Adipocyte (in vitro differentiated cells): ENCODE measurements at regions not wholly inside any gene's neighbourhood (a gene's known extent, or its start where the extent isn't known, plus 50 kb on each side); places are given as distances from the start of the nearest gene placed in this dataset.
A peak's percentile ranks its signal among the peaks of the same experiment; 100 is the strongest.
"Not testable (repeated sequence)": the region's sequence is repeated elsewhere in the genome, so short reads cannot be mapped to it uniquely, and the experiment has no call there.

Source experiments
- DNase-seq: peaks from one replicate; pipeline ENCODE4 v3.0.0-alpha.2; 2015; ENCODE audit warnings: low read depth
- H3K27me3 ChIP-seq: replicated peaks from 2 replicates; pipeline ENCODE4 v1.7.0; 2013; ENCODE audit warnings: mild to moderate bottlenecking, low read length, moderate library complexity; ENCODE audit not compliant: control insufficient read depth, insufficient read depth
- H3K36me3 ChIP-seq: 2 replicates; pipeline ENCODE4 v1.7.0; 2013; ENCODE audit warnings: low read length, mild to moderate bottlenecking, moderate library complexity; ENCODE audit not compliant: control insufficient read depth, insufficient read depth, severe bottlenecking
- H3K4me1 ChIP-seq: 2 replicates; pipeline ENCODE4 v1.7.0; 2013; ENCODE audit warnings: mild to moderate bottlenecking, low read length, moderate library complexity; ENCODE audit not compliant: control insufficient read depth, insufficient read depth
- H3K4me3 ChIP-seq: 2 replicates; pipeline ENCODE4 v1.7.0; 2013; ENCODE audit warnings: mild to moderate bottlenecking, low read length, moderate library complexity
- H3K9ac ChIP-seq: 2 replicates; pipeline ENCODE4 v1.7.0; 2013; ENCODE audit warnings: mild to moderate bottlenecking, low read length, moderate library complexity
- H3K9me3 ChIP-seq: 2 replicates; pipeline ENCODE4 v1.7.0; 2013; ENCODE audit warnings: mild to moderate bottlenecking, low read length, moderate library complexity; ENCODE audit not compliant: control insufficient read depth

DNA sequence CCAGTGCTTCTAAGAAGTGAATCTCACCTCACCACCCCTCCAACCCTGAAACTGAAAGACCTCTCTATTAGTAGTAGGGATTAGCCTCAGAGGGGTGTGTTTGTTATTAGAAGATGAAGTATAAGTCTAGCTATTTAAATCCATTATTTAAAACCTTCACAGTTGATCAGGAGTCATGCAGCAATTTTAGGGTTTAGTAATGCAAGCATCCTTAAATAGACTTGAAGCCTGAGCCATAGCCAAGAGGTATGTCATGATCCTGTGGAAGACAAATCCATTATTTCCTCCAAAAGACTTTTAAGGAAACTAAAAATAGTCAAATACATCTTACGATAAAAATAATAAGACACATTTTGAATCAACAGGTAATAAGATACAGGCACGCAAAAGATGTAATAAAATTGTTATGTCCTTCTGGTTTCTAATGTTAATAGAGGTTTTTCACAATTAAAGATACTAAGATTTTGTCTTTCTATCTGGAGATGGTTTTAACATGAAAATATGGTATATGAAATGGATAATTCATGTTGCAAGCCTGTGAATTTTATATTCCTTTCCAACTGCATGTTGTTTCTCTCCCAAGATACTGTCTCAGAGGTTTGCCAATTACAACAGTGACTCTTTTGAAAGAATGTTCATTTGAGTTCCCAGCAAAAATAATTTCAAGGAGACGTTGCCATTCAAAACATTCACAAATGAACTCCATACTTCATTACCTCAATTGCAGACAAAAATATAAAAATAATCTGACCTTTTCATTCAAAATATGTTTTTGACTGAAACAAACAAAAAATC is 68.0 kb downstream of the LUZP4 start:
- peaks cover 29% of the 10 kb centered on the region for H3K4me1 ChIP-seq
- no peak overlapping the region for H3K9ac ChIP-seq
- H3K4me3 ChIP-seq: no peak overlapping the region
- H3K9me3 ChIP-seq: peaks cover 4% of the 10 kb centered on the region
- peak; percentile 32 for DNase-seq
- H3K27me3 ChIP-seq: peaks cover 21% of the 10 kb centered on the region
- no peaks in the 10 kb centered on the region for H3K36me3 ChIP-seq

DNA sequence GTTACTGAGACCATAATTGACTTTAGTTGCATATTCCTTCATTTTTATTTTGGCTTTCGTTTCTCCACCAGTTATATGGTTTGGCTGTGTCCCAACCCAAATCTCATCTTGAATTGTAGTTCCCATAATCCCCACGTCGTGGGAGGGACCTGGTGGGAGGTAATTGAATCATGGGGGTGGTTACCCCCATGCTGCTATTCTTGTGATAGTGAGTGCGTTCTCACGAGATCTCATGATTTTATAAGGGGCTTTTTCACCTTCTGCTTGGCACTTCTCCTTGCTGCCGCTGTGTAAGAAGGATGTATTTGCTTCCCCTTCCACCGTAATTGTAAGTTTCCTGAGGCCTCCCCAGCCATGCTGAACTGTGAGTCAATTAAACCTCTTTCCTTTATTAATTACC is 70.0 kb downstream of the LUZP4 start:
- not testable (repeated sequence) for DNase-seq, H3K9me3 ChIP-seq, H3K4me3 ChIP-seq, H3K9ac ChIP-seq, H3K36me3 ChIP-seq
- Histone ChIP-seq H3K4me1 (peaks cover 29% of the 10 kb centered on the region), H3K27me3 (peaks cover 23% of the 10 kb centered on the region)

DNA sequence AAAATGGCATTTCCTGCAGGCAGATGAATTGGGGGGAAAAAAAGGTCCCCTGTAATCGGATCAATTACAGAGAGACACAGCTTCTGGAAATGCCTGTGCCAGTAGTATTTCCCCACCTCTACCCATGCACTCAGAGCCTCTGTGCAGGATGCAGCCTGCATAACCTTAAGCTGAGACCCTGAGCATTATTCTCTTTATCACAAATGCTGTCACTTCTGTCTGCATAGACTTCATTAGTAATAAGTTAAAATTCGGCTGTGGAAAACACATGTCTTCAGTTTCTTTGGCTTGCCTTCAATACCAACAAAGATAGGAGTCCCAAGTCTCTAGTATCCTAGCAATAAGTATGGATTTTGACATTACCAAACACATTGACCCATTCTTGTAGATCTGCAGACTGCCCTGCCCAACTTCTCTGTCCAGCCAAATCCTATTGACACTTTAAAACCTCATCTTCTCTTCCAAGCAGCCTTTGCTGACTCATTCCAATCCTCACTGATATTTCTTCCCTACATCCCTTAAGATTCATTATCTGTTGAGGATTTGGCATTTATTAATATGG is 70.8 kb downstream of the LUZP4 start:
- Histone ChIP-seq H3K36me3 (no peaks in the 10 kb centered on the region), H3K27me3 (peaks cover 20% of the 10 kb centered on the region), H3K9me3 (peaks cover 4% of the 10 kb centered on the region), H3K4me1 (peaks cover 29% of the 10 kb centered on the region), H3K4me3 (no peak overlapping the region), H3K9ac (no peak overlapping the region)
- DNase-seq: no peak

DNA sequence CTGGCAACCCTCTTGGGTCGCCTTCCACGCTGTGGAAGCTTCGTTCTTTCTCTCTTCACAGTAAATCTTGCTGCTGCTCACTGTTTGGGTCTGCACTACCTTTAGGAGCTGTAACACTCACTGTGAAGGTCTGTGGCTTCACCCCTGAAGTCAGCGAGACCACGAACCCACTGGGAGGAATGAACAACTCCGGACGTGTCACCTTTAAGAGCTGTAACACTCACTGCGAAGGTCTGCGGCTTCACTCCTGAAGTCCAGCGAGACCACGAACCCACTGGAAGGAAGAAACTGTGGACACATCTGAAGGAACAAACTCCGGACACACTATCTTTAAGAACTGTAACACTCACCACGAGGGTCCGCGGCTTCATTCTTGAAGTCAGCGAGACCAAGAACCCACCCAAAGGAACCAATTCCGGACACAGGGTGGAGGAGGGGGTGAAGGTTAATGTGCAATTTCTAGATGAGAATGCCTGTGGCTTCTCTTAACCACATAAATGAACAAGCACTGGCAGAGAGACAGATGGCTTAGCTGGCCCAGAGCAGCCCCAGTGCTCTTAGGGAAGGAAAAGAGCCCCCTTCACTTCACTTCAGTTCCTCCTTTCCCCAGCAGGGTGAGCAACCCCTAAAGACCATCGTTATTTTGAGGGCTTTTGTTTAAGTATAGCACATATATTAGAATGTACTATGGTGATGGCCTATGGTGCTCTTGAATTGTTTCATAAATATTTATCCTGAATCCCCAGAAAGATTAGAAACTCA is 73.0 kb downstream of the LUZP4 start:
- H3K36me3 ChIP-seq: no peaks in the 10 kb centered on the region
- H3K9ac ChIP-seq: no peak overlapping the region
- H3K9me3 ChIP-seq: peaks cover 4% of the 10 kb centered on the region
- no peak overlapping the region for H3K4me3 ChIP-seq
- DNase-seq: peak; percentile 22
- H3K27me3 ChIP-seq: peaks cover 16% of the 10 kb centered on the region
- peaks cover 20% of the 10 kb centered on the region for H3K4me1 ChIP-seq

DNA sequence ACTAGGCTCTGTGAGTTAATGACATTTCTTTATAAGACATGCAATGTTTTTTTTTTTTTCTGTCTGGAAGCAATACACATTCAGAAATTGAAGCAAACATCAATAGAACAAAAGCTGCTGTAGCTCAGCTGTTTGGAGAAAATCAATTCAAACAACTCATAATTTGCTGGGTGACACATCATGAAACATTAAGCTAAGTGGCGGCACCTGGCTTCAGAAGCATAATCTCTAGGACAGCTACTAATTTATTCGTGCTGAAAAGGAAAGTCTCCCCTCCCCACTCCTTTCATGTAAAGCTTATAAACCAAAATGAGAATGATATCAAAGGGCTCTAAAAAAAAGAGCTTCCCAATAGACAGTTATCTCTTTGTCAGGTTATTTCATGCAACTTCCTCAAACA is 73.9 kb downstream of the LUZP4 start:
- H3K4me3 ChIP-seq: no peak overlapping the region
- H3K9me3 ChIP-seq: peaks cover 4% of the 10 kb centered on the region
- no peaks in the 10 kb centered on the region for H3K36me3 ChIP-seq
- H3K9ac ChIP-seq: no peak overlapping the region
- H3K27me3 ChIP-seq: peaks cover 19% of the 10 kb centered on the region
- no peak for DNase-seq
- H3K4me1 ChIP-seq: peaks cover 13% of the 10 kb centered on the region

DNA sequence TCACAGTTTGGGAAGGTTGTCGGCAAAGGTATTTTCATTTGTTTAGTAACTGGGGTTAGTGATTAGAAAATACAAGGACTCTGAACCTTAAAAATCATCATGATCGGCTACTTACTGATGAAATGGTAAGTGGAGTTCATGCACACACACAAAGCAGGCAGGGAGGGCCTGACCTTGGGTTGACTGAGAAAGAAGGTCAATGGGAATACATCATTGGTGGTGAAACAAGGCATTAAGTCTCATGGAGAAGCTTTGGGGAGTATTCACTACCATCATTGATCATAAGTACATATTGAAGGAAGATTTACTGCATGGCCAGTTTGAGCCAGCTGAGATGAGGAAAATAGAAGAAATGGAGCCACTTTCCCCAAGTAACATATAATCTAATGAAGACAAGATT is 74.4 kb downstream of the LUZP4 start:
- peaks cover 9% of the 10 kb centered on the region for H3K4me1 ChIP-seq
- no peaks in the 10 kb centered on the region for H3K36me3 ChIP-seq
- peaks cover 4% of the 10 kb centered on the region for H3K9me3 ChIP-seq
- no peak overlapping the region for H3K9ac ChIP-seq
- no peak overlapping the region for H3K4me3 ChIP-seq
- peaks cover 19% of the 10 kb centered on the region for H3K27me3 ChIP-seq
- no peak for DNase-seq

DNA sequence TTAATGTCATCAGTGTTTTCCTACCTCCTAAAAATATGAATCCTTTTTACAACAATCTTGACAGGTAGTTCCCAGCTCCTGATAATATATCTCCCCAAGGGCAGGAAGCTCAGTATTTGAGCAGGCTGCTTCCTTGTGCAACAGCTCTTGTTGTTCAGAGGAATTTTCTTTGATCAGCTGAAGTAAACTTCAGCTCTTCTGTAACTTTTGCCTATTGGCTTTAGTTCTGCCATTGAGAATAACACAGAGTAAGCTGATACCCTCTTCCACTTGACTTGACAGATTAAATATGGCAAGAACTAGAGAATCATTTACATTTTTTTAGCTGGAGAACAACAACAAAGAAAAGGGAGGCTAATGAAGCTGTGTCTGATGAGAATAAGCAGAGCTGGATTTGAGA is 75.2 kb downstream of the LUZP4 start:
- peak; percentile 25 for DNase-seq
- Histone ChIP-seq H3K9me3 (peaks cover 4% of the 10 kb centered on the region), H3K9ac (no peak overlapping the region), H3K4me1 (peaks cover 9% of the 10 kb centered on the region), H3K36me3 (no peaks in the 10 kb centered on the region), H3K27me3 (peaks cover 20% of the 10 kb centered on the region), H3K4me3 (no peak overlapping the region)

DNA sequence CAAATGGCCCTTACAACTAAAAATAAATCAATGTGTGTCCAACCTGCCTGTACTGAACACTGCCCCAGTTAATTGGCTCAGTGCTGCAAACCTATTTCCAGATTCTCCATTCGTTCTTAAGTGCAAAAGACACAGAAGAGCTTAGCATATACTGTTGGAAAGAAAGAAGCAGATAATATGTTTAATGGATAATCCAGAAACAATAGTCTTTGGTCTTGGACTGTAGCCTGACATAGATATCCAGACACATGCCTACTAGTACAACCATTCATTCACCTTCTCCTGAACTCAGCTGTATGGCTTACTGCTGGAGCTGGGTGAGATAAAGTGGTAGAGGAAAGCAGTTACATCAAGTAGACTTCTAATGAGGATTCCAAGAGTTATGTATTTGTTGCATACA is 77.0 kb downstream of the LUZP4 start:
- H3K4me3 ChIP-seq: no peak overlapping the region
- no peak overlapping the region for H3K9ac ChIP-seq
- H3K9me3 ChIP-seq: peaks cover 4% of the 10 kb centered on the region
- DNase-seq: no peak
- no peaks in the 10 kb centered on the region for H3K4me1 ChIP-seq
- no peaks in the 10 kb centered on the region for H3K36me3 ChIP-seq
- peaks cover 15% of the 10 kb centered on the region for H3K27me3 ChIP-seq

DNA sequence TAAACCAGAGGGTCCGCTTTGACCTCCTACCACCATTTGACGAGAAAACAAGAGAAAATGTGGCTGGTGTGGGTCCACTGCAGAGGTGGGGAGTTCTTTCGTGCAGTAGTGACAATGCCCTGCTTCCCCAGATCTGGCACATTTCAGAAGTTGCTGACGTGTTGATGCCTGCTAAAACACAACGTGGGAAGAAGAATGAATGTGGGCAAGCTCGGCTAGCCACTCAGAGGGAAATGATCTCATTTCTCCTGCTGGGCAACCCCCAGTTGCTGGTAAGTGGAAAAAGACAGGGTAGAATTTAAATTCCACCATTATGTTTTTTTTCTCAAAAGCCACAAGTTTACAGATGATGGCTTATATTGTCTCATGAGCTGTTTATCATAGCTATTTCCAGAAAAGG is 77.9 kb downstream of the LUZP4 start:
- peaks cover 3% of the 10 kb centered on the region for H3K4me1 ChIP-seq

DNA sequence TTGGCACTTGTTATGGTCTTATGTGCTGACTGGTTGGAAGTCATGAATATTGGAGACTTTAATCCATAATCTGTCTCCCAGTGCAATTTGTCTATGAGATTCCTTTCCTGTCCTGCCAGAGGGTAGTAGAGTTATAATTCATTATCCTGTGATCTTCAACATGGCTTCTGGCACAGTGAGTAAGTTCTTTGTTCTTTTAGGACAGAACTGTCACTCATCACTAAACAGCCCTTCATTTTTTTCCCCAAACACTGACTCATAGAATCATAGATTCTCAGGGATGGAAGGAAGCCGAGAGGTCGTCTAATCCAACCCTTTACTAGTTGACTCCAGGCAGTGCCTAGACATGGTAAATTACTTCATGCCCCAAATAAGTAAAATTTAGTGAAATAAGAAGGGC is 78.4 kb downstream of the LUZP4 start:
- DNase-seq: no peak
- Histone ChIP-seq H3K9me3 (no peaks in the 10 kb centered on the region), H3K4me1 (peaks cover 3% of the 10 kb centered on the region), H3K4me3 (no peak overlapping the region), H3K27me3 (peaks cover 15% of the 10 kb centered on the region), H3K36me3 (no peaks in the 10 kb centered on the region), H3K9ac (no peak overlapping the region)

More for the DNA sequence above, 77.9 kb downstream of the LUZP4 start:
- DNase-seq: peak; percentile 37
- Histone ChIP-seq H3K4me3 (no peak overlapping the region), H3K27me3 (peaks cover 15% of the 10 kb centered on the region), H3K9me3 (no peaks in the 10 kb centered on the region), H3K36me3 (no peaks in the 10 kb centered on the region), H3K9ac (no peak overlapping the region)

DNA sequence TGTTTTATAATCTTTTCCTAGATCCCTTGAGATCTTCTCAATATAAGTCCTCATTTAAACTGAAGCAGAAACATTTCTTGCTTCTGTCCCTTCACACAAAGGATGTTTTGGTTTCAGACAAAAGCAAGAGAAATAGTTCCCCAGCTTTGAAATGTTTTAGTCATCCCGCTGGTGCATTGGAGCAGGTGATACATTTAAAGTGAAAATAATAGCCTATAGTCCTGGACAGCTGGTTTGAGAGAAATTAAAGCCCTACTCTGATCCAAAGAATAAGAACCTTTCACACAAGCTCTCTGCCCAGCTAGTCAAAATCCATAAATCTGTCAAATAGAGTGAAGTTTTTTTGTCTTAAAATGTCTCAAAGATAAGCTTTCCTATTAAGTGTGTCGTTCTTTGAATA is 79.4 kb downstream of the LUZP4 start:
- Histone ChIP-seq H3K9me3 (no peaks in the 10 kb centered on the region), H3K27me3 (peaks cover 17% of the 10 kb centered on the region), H3K9ac (no peak overlapping the region), H3K4me3 (no peak overlapping the region), H3K36me3 (no peaks in the 10 kb centered on the region), H3K4me1 (peaks cover 3% of the 10 kb centered on the region)
- DNase-seq: no peak
